GM21390 (cell line): ENCODE measurements at regions not wholly inside any gene's neighbourhood (a gene's known extent, or its start where the extent isn't known, plus 50 kb on each side); places are given as distances from the start of the nearest gene placed in this dataset.
"Not testable (repeated sequence)": the region's sequence is repeated elsewhere in the genome, so short reads cannot be mapped to it uniquely, and the experiment has no call there.

Experiments
- ATAC-seq: cut with Tn5 transposase; IDR thresholded peaks from one replicate; pipeline ENCODE4 v1.9.1; 2021; ENCODE audit not compliant: unreplicated experiment

GRCh38 chrX:110965409-110966090 lies 130.4 kb upstream of the PAK3 start:
- ATAC-seq, result no peak

- no peak for ATAC-seq
Measured at GRCh38 chrX:110964786-110965185, 131.2 kb upstream of the PAK3 start.

- ATAC-seq, result no peak
Measured at GRCh38 chrX:110962451-110962850, 133.5 kb upstream of the PAK3 start.

DNA sequence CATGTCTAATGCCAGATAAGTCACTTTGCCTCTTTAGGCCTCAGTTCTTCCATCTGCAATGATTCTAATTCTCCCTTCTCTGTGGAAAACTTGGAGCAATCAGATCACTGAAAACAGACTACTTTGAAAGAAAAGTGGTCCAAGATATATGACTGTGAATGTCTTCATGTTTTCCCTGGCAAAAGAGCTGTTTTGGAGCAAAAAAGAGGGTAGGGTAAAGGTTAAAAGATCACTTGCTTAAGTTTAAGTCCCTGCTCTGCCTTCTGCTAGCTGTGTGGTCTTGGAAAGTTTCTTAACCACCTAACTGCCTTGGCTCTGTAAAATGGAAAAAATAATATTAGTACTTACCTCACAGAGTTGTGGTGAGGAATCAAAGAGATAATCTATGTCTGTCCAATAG lies 140.3 kb upstream of the PAK3 start:
- ATAC-seq, result no peak

GRCh38 chrX:110954428-110955100 lies 141.4 kb upstream of the PAK3 start:
- no peak for ATAC-seq

DNA sequence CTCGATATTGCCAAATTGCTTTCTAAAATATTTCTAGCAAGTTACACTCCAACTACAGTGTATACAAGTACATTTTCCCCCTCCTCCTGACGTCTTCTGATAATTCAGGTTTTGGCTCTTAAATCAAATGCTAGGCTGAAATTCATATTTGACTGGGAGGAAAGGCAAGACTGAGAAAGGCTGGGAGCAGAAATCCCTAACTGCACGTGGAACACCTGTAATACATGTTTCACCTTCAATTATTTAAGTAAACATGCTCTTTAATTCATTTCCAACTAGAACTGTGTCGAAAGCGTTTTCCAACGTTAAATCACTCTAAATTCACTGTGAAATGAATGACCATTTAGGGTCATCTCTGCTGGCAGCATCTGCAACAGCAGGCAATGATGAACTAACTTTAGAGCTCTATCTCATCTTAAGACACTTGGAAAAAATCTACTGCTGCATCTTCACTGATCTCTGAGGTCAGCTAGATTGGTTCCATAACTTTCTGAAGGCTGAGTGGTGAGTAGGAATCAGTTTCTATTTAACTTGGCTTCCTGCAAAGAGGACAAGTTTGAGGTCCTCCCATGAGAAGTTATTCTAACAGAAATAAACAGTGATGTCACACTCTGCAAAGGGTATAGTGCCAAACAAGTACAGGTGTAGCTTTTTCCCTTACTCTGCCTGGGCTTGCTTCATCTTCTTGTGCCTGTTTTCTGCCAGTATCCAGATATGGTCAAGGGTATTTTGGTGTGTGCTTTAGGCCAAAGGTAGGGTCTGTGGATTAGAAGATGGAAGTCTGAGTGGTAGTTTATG lies 144.3 kb upstream of the PAK3 start:
- ATAC-seq, result no peak

DNA sequence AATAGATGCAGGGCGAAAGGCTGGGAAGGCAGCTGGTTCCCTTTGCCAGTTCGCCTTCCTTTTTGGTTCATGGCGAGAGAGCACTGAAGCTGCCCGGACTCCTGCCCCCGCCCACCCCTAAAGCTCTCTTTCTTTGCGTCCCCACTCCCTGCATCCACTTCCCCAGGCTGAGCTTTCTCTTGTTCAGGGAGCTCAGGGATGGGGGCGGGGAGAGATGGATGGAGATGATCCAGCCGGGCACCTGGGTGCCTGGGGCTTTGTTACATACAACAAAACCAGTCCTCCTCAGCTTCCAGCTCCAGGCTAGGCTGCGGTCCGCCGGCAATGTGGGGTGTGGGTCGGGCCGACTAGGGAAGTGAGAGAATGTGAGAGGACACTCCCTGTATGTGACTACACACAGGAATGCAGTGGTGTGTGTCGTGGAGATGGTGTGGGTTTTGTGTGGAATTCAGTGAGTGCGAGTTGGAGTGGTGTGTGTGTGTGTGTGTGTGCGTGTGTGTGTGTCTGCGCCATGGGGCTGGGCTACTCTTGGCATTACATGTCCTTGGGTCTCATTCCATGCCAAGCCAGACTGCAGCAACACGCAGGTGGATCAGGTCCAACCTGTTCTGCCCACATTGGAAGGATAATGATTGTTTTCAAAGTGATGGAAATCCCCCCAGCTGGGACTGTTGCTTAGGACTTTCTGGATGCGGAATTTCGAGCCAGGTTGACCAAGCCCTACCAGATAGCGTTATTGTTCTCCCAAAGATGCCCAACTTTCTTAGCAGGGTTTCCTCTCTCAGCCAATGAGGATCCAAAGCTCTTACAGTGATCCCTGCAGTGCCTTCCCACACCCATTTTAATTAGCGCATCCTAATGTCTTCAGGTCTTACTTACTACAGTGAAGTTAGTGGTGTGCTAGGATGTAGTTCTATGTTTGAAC lies 149.4 kb upstream of the CHRDL1 start:
- ATAC-seq, result no peak

DNA sequence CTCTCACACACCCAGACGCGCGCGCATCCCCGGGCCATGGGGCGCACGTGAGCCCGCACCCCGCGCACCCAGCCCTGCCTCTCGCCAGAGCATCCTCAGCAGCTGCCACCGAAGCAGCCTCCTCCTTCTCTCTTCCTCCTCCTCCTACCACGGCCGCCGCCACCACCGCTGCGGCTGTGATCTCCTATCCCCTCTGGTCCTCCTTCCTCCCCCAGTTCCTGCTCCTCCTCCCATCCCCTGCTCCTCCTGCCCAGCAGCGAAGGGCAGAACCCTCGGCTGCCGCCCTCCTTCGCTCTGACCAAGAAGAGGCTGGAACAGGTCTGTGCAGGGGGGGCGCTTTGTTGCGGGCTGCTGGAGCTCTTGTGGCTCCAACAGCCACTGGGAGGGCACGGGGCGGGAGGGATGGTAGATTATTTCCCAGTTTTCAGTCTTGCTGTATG lies 148.7 kb upstream of the CHRDL1 start:
- no peak for ATAC-seq

- no peak for ATAC-seq
Measured at GRCh38 chrX:110941906-110942305, 146.3 kb upstream of the CHRDL1 start.

DNA sequence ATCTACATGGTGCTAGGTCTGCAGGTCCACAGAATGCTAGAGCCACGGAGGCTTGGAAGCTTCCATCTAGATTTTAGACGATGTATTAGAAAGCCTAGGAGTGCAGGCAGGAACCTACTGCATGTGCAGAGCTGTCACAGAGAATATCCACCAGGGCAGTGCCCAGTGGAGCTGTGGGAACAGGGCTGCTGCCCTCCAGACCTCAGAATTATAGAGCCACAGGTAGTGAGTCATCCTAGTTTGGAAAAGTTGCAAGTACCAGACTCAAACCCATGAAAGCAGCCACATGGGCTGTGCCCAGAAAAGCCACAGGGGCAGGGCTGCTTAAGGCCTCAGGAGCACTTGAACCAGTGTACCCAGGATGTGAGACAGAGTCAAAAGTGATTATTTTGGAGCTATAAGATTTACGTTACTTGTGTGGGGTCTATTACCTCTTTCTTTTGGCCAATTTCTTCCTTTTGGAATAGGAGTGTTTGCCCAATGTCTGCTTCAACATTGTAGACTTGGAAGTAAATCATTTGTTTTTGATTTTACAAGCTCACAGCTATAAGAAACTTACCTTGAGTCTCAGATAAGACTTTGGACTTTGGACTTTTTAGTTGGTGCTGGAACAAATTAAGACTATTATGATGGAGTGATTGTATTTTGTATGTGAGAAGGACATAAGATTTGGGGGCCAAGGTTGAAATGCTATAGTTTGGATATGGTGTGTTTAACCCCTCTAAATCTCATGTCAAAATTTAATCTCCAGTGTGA lies 143.5 kb upstream of the CHRDL1 start:
- no peak for ATAC-seq

DNA sequence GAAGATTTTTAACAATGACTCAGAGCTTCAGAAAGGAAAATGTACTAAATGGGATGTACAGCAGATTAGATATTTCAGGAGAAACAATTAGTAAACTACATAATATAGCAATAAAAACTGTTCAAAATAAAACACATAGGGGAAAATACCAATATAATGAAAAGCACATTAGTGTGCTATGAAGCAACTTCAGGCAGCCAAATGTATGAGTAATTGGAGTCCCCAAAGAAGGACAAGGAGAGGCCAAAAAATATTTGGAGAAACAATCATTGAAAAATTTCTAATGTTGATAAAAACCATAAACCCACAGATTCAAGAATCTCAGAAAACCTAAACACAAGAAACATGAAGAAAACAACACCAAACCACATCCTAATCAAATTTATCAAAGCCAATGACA lies 129.3 kb upstream of the CHRDL1 start:
- no peak for ATAC-seq

GRCh38 chrX:110920991-110921390 lies 125.4 kb upstream of the CHRDL1 start:
- no peak for ATAC-seq

GRCh38 chrX:110915570-110915969 lies 120.0 kb upstream of the CHRDL1 start:
- ATAC-seq, result no peak

DNA sequence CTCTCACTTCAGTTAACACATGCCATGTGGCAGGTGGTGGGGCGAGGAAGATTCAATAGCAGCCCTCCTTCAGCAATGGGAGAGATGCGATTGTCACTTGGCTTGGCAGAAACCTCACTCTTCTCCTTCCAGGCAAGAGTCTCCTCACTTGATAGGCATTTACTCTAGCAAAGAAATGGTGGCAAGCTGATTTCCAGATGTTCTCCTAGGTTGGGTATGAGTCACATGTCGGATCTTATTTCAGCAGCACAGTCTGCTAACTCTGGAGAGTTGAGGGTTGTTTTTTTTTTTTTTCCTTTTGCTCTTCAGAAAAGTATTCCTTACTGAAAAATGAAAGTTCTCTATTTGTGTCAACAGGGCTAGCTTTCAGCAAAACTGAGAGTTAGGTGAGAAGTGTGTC lies 119.5 kb upstream of the CHRDL1 start:
- ATAC-seq, result no peak

- ATAC-seq, result no peak
Measured at GRCh38 chrX:110914281-110914680, 118.7 kb upstream of the CHRDL1 start.

- not testable (repeated sequence) for ATAC-seq
Measured at GRCh38 chrX:110904747-110905146, 109.1 kb upstream of the CHRDL1 start.

DNA sequence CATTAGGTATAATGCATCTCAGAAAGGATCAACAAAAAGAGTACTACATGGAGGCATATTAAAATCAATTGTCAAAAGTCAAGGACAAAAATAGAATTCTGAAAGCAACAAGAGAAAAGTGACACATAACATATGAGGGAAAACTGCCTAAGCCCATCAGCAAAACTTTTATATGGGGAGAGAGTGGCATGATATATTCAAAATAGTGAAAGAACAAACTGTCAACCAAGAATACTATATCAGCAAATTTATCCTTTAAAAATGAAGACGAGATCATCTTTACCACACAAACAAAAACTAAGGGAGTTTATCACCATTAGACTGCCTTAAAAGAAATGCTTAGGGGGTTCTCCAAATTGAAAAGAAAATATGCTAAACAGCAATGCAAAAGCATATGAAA lies 86.4 kb upstream of the CHRDL1 start:
- no peak for ATAC-seq

GRCh38 chrX:110877326-110877725 lies 81.7 kb upstream of the CHRDL1 start:
- ATAC-seq, result no peak

DNA sequence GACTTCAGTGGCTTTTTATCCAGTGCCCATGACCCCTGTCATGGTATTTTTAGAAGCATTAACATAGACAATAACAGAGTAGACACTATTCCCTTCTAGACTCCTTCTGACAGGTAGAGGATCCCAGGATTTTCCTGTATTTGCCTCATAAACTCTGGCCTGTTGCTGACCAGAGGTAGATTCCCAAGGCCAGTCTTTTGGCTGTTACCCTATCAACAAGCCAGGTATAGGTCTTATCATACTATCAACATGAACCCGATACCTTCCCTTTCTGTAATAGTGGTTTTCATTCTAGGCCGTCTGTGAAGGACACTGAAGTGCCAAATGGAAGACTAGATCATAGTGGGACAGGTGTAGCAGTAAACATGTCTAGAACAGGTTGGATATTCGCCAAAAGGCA lies 76.2 kb upstream of the CHRDL1 start:
- no peak for ATAC-seq

DNA sequence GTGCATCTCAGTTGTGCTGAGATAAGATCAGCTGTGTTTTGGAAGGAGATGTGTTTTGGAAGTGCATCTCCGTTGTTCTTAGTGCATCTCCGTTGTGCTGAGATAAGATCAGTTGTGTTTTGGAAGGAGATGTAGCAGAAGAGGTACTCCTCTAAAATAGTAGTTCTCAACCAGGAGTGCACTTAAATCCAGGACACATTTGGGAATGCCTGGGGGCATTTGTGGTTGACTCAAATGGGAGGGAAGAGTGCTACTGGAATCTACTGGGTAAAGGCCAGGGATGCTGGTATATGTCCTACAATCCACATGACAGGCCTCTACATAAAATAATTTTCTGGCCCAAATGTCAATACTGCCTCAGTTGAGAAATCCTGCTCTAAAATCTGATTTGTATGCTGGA lies 70.8 kb upstream of the CHRDL1 start:
- no peak for ATAC-seq
